ENCODE measurements at regions not wholly inside any gene's neighbourhood (a gene's known extent, or its start where the extent isn't known, plus 50 kb on each side); places are given as distances from the start of the nearest gene placed in this dataset.

DNA sequence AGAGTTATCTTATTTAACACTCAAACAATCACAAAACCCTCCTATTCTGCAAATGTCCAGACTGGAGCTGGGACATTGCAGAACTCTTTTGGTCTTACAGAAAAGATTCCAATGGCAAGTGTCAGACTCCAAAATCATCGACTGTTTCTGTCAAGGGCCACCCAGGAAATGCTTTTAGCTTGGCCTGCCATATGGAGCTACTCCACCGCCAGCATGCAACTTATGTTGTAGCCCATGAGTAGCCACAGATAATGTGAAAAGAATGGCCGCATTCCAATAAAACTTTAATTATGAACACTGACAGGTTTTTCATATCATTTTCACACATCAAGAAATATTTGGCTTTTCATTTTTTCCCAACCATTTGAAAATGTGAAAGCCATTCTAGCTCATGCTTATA lies 57.5 kb downstream of the SYNE3 start:
- no peak for TF ChIP-seq EZH2 (IDR thresholded peaks at IDR 0.05; ENCODE audit: low read length)
- no peak for TF ChIP-seq CTCF (optimal IDR thresholded peaks at IDR 0.05 in 1 of 3, IDR thresholded peaks at IDR 0.05 in 1 of 3, conservative IDR thresholded peaks at IDR 0.05 in 1 of 3; ENCODE audit: extremely low read depth in 1 of 3, insufficient read depth in 2 of 3, low read length in 3 of 3)

All from keratinocyte (primary cell).